GM23338 (cell line): ENCODE measurements at regions not wholly inside any gene's neighbourhood (a gene's known extent, or its start where the extent isn't known, plus 50 kb on each side); places are given as distances from the start of the nearest gene placed in this dataset.

Source experiments
- CREB1 ChIP-seq: fragments of 250-450 bp; sonication (Bioruptor Pico); IDR thresholded peaks from 2 replicates; pipeline ENCODE4 v1.5.0; 2020; ENCODE audit warnings: low read depth, mild to moderate bottlenecking, moderate library complexity
- EZH2 ChIP-seq: fragments of 200-600 bp; sonication (generic); IDR thresholded peaks from one replicate; pipeline ENCODE4 v1.8.0; 2017; ENCODE audit warnings: antibody characterized with exemption, mild to moderate bottlenecking, low read depth; ENCODE audit not compliant: unreplicated experiment
- EZH2phosphoT487 ChIP-seq: fragments of 200-600 bp; sonication (generic); IDR thresholded peaks from one replicate; pipeline ENCODE4 v1.8.1; 2018; ENCODE audit warnings: antibody characterized with exemption; ENCODE audit not compliant: unreplicated experiment
- JUNB ChIP-seq: IDR thresholded peaks from one replicate; pipeline ENCODE4 v1.6.1; 2016; ENCODE audit warnings: antibody characterized with exemption; ENCODE audit not compliant: unreplicated experiment
- NANOG ChIP-seq: IDR thresholded peaks from 2 replicates; pipeline ENCODE4 v1.6.1; 2016; ENCODE audit warnings: antibody characterized with exemption, borderline replicate concordance
- POLR2AphosphoS5 ChIP-seq: IDR thresholded peaks from 2 replicates; pipeline ENCODE4 v1.6.1; 2016; ENCODE audit warnings: antibody characterized with exemption, low read depth
- STAT1 ChIP-seq: IDR thresholded peaks from one replicate; pipeline ENCODE4 v1.6.1; 2016; ENCODE audit warnings: antibody characterized with exemption; ENCODE audit not compliant: unreplicated experiment
- ZNF114 ChIP-seq: fragments of 250-450 bp; sonication (Bioruptor Pico); IDR thresholded peaks from 2 replicates; pipeline ENCODE4 v1.5.0; 2020; ENCODE audit warnings: mild to moderate bottlenecking, moderate library complexity
- ZNF331 ChIP-seq: fragments of 250-450 bp; sonication (Bioruptor Pico); IDR thresholded peaks from 2 replicates; pipeline ENCODE4 v1.5.0; 2020; ENCODE audit warnings: low read depth, mild to moderate bottlenecking, moderate library complexity
- TF ChIP-seq, protein P1 (sequence below): IDR thresholded peaks from one replicate; pipeline ENCODE4 v1.6.1; 2018; ENCODE audit warnings: antibody characterized with exemption; ENCODE audit not compliant: unreplicated experiment
- TF ChIP-seq, protein P2 (sequence below), 2 experiments: fragments of 200-600 bp in 1 of 2; sonication (generic) in 1 of 2; conservative IDR thresholded peaks; 2 replicates each; pipeline versions ENCODE4 v1.5.1 to v1.6.1; 2016 to 2017; ENCODE audit warnings: antibody characterized with exemption in 2 of 2, low read depth in 2 of 2, mild to moderate bottlenecking in 2 of 2, moderate library complexity in 1 of 2
- TF ChIP-seq, protein P3 (sequence below): IDR thresholded peaks from 2 replicates; pipeline ENCODE4 v1.6.1; 2016; ENCODE audit warnings: antibody characterized with exemption
- TF ChIP-seq, protein P4 (sequence below): fragments of 250-450 bp; sonication (Bioruptor Pico); IDR thresholded peaks from 2 replicates; pipeline ENCODE4 v1.5.0; 2020; ENCODE audit warnings: mild to moderate bottlenecking, moderate library complexity

DNA sequence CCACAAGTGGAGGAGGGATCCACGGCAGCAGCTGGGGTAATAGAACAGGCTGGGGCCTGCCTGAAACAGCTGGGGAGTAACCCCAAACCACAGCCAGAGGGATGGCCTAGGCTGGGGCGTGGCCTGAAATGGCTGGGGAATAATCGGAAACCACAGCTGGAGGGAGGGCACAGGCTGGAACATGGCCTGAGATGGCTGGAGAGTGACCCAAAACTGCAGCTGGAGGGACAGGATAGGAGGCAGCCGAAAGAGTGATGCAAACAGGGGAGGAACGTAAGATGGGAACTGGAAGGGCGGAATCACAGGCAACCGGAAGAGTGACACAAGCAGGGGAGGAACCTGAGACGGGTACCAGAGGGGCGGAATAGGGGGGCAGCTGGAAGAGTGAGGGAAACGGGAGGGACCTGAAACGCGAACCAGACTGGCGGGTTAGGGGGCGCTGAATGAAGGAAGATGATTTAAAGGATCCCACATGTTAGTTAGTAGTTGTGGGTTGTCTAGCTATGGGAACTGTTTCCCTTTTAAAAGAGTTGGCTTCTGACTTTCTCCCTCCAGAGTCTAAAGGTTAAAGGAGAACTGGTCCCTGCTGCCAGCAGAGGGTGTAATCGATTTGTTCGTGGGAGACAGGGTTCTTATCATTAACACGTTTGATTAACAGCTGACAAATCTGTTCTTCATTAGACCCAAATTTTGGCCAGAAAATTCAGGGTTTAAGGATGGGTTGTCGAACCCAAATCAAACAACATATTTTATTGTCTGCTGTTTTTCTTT lies 71.7 kb upstream of the KDM5D start:
- TF ChIP-seq, protein P1, sequence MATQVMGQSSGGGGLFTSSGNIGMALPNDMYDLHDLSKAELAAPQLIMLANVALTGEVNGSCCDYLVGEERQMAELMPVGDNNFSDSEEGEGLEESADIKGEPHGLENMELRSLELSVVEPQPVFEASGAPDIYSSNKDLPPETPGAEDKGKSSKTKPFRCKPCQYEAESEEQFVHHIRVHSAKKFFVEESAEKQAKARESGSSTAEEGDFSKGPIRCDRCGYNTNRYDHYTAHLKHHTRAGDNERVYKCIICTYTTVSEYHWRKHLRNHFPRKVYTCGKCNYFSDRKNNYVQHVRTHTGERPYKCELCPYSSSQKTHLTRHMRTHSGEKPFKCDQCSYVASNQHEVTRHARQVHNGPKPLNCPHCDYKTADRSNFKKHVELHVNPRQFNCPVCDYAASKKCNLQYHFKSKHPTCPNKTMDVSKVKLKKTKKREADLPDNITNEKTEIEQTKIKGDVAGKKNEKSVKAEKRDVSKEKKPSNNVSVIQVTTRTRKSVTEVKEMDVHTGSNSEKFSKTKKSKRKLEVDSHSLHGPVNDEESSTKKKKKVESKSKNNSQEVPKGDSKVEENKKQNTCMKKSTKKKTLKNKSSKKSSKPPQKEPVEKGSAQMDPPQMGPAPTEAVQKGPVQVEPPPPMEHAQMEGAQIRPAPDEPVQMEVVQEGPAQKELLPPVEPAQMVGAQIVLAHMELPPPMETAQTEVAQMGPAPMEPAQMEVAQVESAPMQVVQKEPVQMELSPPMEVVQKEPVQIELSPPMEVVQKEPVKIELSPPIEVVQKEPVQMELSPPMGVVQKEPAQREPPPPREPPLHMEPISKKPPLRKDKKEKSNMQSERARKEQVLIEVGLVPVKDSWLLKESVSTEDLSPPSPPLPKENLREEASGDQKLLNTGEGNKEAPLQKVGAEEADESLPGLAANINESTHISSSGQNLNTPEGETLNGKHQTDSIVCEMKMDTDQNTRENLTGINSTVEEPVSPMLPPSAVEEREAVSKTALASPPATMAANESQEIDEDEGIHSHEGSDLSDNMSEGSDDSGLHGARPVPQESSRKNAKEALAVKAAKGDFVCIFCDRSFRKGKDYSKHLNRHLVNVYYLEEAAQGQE: no peak
- TF ChIP-seq, protein P2, sequence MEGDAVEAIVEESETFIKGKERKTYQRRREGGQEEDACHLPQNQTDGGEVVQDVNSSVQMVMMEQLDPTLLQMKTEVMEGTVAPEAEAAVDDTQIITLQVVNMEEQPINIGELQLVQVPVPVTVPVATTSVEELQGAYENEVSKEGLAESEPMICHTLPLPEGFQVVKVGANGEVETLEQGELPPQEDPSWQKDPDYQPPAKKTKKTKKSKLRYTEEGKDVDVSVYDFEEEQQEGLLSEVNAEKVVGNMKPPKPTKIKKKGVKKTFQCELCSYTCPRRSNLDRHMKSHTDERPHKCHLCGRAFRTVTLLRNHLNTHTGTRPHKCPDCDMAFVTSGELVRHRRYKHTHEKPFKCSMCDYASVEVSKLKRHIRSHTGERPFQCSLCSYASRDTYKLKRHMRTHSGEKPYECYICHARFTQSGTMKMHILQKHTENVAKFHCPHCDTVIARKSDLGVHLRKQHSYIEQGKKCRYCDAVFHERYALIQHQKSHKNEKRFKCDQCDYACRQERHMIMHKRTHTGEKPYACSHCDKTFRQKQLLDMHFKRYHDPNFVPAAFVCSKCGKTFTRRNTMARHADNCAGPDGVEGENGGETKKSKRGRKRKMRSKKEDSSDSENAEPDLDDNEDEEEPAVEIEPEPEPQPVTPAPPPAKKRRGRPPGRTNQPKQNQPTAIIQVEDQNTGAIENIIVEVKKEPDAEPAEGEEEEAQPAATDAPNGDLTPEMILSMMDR (conservative IDR thresholded peaks at IDR 0.05; ENCODE audit: low read depth in 2 of 2): no peak; a peak in 1 of 4 replicates
- TF ChIP-seq POLR2AphosphoS5 (no peak), JUNB (no peak), ZNF331 (CRISPR knock-in tag) (no peak), CREB1 (CRISPR knock-in tag) (no peak), NANOG (no peak), EZH2phosphoT487 (no peak), EZH2 (no peak), STAT1 (no peak), ZNF114 (CRISPR knock-in tag) (no peak)
- TF ChIP-seq, protein P3, sequence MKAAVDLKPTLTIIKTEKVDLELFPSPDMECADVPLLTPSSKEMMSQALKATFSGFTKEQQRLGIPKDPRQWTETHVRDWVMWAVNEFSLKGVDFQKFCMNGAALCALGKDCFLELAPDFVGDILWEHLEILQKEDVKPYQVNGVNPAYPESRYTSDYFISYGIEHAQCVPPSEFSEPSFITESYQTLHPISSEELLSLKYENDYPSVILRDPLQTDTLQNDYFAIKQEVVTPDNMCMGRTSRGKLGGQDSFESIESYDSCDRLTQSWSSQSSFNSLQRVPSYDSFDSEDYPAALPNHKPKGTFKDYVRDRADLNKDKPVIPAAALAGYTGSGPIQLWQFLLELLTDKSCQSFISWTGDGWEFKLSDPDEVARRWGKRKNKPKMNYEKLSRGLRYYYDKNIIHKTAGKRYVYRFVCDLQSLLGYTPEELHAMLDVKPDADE: no peak
- TF ChIP-seq, protein P4, sequence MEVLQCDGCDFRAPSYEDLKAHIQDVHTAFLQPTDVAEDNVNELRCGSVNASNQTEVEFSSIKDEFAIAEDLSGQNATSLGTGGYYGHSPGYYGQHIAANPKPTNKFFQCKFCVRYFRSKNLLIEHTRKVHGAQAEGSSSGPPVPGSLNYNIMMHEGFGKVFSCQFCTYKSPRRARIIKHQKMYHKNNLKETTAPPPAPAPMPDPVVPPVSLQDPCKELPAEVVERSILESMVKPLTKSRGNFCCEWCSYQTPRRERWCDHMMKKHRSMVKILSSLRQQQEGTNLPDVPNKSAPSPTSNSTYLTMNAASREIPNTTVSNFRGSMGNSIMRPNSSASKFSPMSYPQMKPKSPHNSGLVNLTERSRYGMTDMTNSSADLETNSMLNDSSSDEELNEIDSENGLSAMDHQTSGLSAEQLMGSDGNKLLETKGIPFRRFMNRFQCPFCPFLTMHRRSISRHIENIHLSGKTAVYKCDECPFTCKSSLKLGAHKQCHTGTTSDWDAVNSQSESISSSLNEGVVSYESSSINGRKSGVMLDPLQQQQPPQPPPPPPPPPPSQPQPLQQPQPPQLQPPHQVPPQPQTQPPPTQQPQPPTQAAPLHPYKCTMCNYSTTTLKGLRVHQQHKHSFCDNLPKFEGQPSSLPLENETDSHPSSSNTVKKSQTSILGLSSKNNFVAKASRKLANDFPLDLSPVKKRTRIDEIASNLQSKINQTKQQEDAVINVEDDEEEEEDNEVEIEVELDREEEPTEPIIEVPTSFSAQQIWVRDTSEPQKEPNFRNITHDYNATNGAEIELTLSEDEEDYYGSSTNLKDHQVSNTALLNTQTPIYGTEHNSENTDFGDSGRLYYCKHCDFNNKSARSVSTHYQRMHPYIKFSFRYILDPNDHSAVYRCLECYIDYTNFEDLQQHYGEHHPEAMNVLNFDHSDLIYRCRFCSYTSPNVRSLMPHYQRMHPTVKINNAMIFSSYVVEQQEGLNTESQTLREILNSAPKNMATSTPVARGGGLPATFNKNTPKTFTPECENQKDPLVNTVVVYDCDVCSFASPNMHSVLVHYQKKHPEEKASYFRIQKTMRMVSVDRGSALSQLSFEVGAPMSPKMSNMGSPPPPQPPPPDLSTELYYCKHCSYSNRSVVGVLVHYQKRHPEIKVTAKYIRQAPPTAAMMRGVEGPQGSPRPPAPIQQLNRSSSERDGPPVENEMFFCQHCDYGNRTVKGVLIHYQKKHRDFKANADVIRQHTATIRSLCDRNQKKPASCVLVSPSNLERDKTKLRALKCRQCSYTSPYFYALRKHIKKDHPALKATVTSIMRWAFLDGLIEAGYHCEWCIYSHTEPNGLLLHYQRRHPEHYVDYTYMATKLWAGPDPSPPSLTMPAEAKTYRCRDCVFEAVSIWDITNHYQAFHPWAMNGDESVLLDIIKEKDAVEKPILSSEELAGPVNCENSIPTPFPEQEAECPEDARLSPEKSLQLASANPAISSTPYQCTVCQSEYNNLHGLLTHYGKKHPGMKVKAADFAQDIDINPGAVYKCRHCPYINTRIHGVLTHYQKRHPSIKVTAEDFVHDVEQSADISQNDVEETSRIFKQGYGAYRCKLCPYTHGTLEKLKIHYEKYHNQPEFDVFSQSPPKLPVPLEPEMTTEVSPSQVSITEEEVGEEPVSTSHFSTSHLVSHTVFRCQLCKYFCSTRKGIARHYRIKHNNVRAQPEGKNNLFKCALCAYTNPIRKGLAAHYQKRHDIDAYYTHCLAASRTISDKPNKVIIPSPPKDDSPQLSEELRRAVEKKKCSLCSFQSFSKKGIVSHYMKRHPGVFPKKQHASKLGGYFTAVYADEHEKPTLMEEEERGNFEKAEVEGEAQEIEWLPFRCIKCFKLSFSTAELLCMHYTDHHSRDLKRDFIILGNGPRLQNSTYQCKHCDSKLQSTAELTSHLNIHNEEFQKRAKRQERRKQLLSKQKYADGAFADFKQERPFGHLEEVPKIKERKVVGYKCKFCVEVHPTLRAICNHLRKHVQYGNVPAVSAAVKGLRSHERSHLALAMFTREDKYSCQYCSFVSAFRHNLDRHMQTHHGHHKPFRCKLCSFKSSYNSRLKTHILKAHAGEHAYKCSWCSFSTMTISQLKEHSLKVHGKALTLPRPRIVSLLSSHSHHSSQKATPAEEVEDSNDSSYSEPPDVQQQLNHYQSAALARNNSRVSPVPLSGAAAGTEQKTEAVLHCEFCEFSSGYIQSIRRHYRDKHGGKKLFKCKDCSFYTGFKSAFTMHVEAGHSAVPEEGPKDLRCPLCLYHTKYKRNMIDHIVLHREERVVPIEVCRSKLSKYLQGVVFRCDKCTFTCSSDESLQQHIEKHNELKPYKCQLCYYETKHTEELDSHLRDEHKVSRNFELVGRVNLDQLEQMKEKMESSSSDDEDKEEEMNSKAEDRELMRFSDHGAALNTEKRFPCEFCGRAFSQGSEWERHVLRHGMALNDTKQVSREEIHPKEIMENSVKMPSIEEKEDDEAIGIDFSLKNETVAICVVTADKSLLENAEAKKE (CRISPR knock-in tag): no peak
